Upper lobe of left lung (tissue), 6 donors: ENCODE measurements at regions not wholly inside any gene's neighbourhood (a gene's known extent, or its start where the extent isn't known, plus 50 kb on each side); places are given as distances from the start of the nearest gene placed in this dataset.

Source experiments
- ATAC-seq, 2 donors: fragments of 200-7000 bp; cut with Tn5 transposase; one replicate each; pipeline ENCODE4 v1.9.1; 2022; ENCODE audit warnings: mild to moderate bottlenecking in 2 of 2, moderate library complexity in 2 of 2; ENCODE audit not compliant: low FRiP score in 2 of 2
- DNase-seq, 2 donors: peaks; one replicate each; pipeline ENCODE4 v3.0.0-alpha.2; 2019 to 2020
- H3K27ac ChIP-seq, 4 donors: fragments of 200-600 bp; sonication (generic); one replicate each; pipeline ENCODE4 v1.5.1; 2016 to 2019
- H3K27me3 ChIP-seq, 4 donors: fragments of 200-600 bp; sonication (generic); one replicate each; pipeline ENCODE4 v1.5.1; 2017 to 2019
- H3K36me3 ChIP-seq, 4 donors: fragments of 200-600 bp; sonication (generic); one replicate each; pipeline ENCODE4 v1.5.1; 2016 to 2019
- H3K4me1 ChIP-seq, 4 donors: fragments of 200-600 bp; sonication (generic); one replicate each; pipeline ENCODE4 v1.5.1; 2018 to 2019
- H3K4me3 ChIP-seq, 4 donors: fragments of 200-600 bp; sonication (generic); one replicate each; pipeline ENCODE4 v1.5.1; 2017 to 2019; ENCODE audit warnings: mild to moderate bottlenecking in 2 of 4, moderate library complexity in 1 of 4
- H3K9me3 ChIP-seq, 4 donors: fragments of 200-600 bp; sonication (generic); one replicate each; pipeline ENCODE4 v1.5.1; 2018 to 2019
- CTCF ChIP-seq, 6 experiments: fragments of 450-650 bp in 4 of 6; fragments of 200-600 bp in 2 of 6; sonication (generic) in 2 of 6; IDR thresholded peaks; one replicate each; pipeline ENCODE4 v1.5.1; 2016 to 2019; ENCODE audit warnings: antibody characterized with exemption in 6 of 6
- EP300 ChIP-seq, 4 donors: sonication (generic); formaldehyde crosslinking; IDR thresholded peaks; one replicate each; pipeline ENCODE4 v1.5.1; 2017; ENCODE audit warnings: antibody characterized with exemption in 4 of 4, control low read depth in 2 of 4
- POLR2A ChIP-seq, 4 donors: fragments of 450-650 bp; IDR thresholded peaks; one replicate each; pipeline ENCODE4 v1.5.1; 2016 to 2017; ENCODE audit warnings: antibody characterized with exemption in 4 of 4, mild to moderate bottlenecking in 2 of 4
- POLR2AphosphoS5 ChIP-seq, 2 donors: sonication (generic); formaldehyde crosslinking; IDR thresholded peaks; one replicate each; pipeline ENCODE4 v1.5.1; 2017; ENCODE audit warnings: antibody characterized with exemption in 2 of 2
- WGBS, 2 donors: methylation state at CpG; one replicate each; pipeline ENCODE4 v1.1.5; 2017 to 2018; 5-methylcytosine and 5-hydroxymethylcytosine counted together
- donor health status: DM: no; HTN: no; CAD: no; lungs with moderate emphysema.
- donor health status: DM: no; HTN: yes; CAD: no; lungs with severe emphysema.

- Histone ChIP-seq H3K9me3 (no peaks in the 10 kb centered on the region), H3K4me3 (no peak overlapping the region), H3K27ac (no peak overlapping the region), H3K36me3 (no peaks in the 10 kb centered on the region), H3K4me1 (no peaks in the 10 kb centered on the region), H3K27me3 (no peaks in the 10 kb centered on the region)
- WGBS, 2 donors = 77 to 78% methylated on average over 12 of the region's 12 CpGs
- TF ChIP-seq EP300 (IDR thresholded peaks at IDR 0.05) = no peak
- TF ChIP-seq POLR2AphosphoS5 (IDR thresholded peaks at IDR 0.05) = peak in 1 of 2 donors; percentile 23
- no peak for TF ChIP-seq CTCF (IDR thresholded peaks at IDR 0.05)
- peak in 1 of 2 donors; percentile 55 for ATAC-seq
- DNase-seq = no peak
Observed at GRCh38 chr7:81604075-81604807, 165.6 kb downstream of the HGF start.

- H3K36me3 ChIP-seq = no peaks in the 10 kb centered on the region
- no peak for DNase-seq
- no peak for ATAC-seq
- H3K9me3 ChIP-seq = no peaks in the 10 kb centered on the region
- no peaks in the 10 kb centered on the region for H3K27me3 ChIP-seq
- H3K4me1 ChIP-seq = no peaks in the 10 kb centered on the region
- H3K27ac ChIP-seq = no peak overlapping the region
- 88 to 90% methylated on average over 2 of the region's 2 CpGs for WGBS, 2 donors
- H3K4me3 ChIP-seq = no peak overlapping the region
- TF ChIP-seq CTCF (IDR thresholded peaks at IDR 0.05) (no peak), POLR2A (IDR thresholded peaks at IDR 0.05) (no peak), EP300 (IDR thresholded peaks at IDR 0.05) (no peak), POLR2AphosphoS5 (IDR thresholded peaks at IDR 0.05) (no peak)
Observed at GRCh38 chr7:81600608-81601007, 169.2 kb downstream of the HGF start.

- Histone ChIP-seq H3K27ac (no peak overlapping the region), H3K9me3 (no peaks in the 10 kb centered on the region), H3K27me3 (no peaks in the 10 kb centered on the region), H3K4me3 (no peak overlapping the region), H3K36me3 (no peaks in the 10 kb centered on the region), H3K4me1 (no peaks in the 10 kb centered on the region)
- DNase-seq (no peak), ATAC-seq (no peak)
- 86 to 87% methylated on average over 1 of the region's 1 CpG for WGBS, 2 donors
- TF ChIP-seq POLR2A (IDR thresholded peaks at IDR 0.05) (no peak), CTCF (IDR thresholded peaks at IDR 0.05) (no peak), POLR2AphosphoS5 (IDR thresholded peaks at IDR 0.05) (no peak), EP300 (IDR thresholded peaks at IDR 0.05) (no peak)
Observed at GRCh38 chr7:81598951-81599350, 170.9 kb downstream of the HGF start.

GRCh38 chr7:81594767-81595166 lies 175.1 kb downstream of the HGF start:
- H3K27me3 ChIP-seq = no peaks in the 10 kb centered on the region
- DNase-seq (no peak), ATAC-seq (peak in 1 of 2 donors; percentile 75)
- no peaks in the 10 kb centered on the region for H3K4me1 ChIP-seq
- WGBS, 2 donors = 40 to 48% methylated on average over 1 of the region's 1 CpG
- H3K4me3 ChIP-seq = no peak overlapping the region
- no peaks in the 10 kb centered on the region for H3K36me3 ChIP-seq
- TF ChIP-seq CTCF (IDR thresholded peaks at IDR 0.05) = no peak
- no peak for TF ChIP-seq EP300 (IDR thresholded peaks at IDR 0.05)
- TF ChIP-seq POLR2A (IDR thresholded peaks at IDR 0.05) = no peak
- TF ChIP-seq POLR2AphosphoS5 (IDR thresholded peaks at IDR 0.05) = no peak
- H3K9me3 ChIP-seq = no peaks in the 10 kb centered on the region
- no peak overlapping the region for H3K27ac ChIP-seq

GRCh38 chr7:81590131-81590530 lies 179.7 kb downstream of the HGF start:
- DNase-seq = no peak
- WGBS, 2 donors = 73 to 82% methylated on average over 5 of the region's 5 CpGs
- H3K4me1 ChIP-seq = no peaks in the 10 kb centered on the region
- no peaks in the 10 kb centered on the region for H3K36me3 ChIP-seq
- no peak for ATAC-seq
- TF ChIP-seq POLR2AphosphoS5 (IDR thresholded peaks at IDR 0.05) = no peak
- TF ChIP-seq EP300 (IDR thresholded peaks at IDR 0.05) = no peak
- no peak for TF ChIP-seq CTCF (IDR thresholded peaks at IDR 0.05)
- TF ChIP-seq POLR2A (IDR thresholded peaks at IDR 0.05) = no peak
- H3K27ac ChIP-seq = no peak overlapping the region
- no peaks in the 10 kb centered on the region for H3K9me3 ChIP-seq
- H3K27me3 ChIP-seq = no peaks in the 10 kb centered on the region
- H3K4me3 ChIP-seq = no peak overlapping the region
